GM12891 (cell line): ENCODE measurements at regions not wholly inside any gene's neighbourhood (a gene's known extent, or its start where the extent isn't known, plus 50 kb on each side); places are given as distances from the start of the nearest gene placed in this dataset.
"Not testable (repeated sequence)": the region's sequence is repeated elsewhere in the genome, so short reads cannot be mapped to it uniquely, and the experiment has no call there.

Experiments
- DNase-seq: peaks from one replicate; pipeline ENCODE4 v3.0.0; 2011; ENCODE audit warnings: low spot score; ENCODE audit not compliant: insufficient read length
- FAIRE-seq: peaks from 2 replicates; lab custom pipeline; 2011; peaks lifted over from hg19 to GRCh38; lab: Jason Lieb, UNC
- PAX5 ChIP-seq: IDR thresholded peaks from 2 replicates; pipeline ENCODE4 v1.6.1; 2011; ENCODE audit warnings: low read length, moderate library complexity, mild to moderate bottlenecking; ENCODE audit not compliant: insufficient read depth, severe bottlenecking
- POLR2A ChIP-seq: IDR thresholded peaks from 2 replicates; pipeline ENCODE4 v1.6.1; 2011; ENCODE audit warnings: low read depth, low read length, control low read depth
- POLR2AphosphoS5 ChIP-seq: IDR thresholded peaks from 2 replicates; pipeline ENCODE4 v1.6.1; 2011; ENCODE audit warnings: low read depth, low read length, control low read depth
- POU2F2 ChIP-seq: IDR thresholded peaks from 2 replicates; pipeline ENCODE4 v1.6.1; 2011; ENCODE audit warnings: low read depth, mild to moderate bottlenecking, control low read depth, low read length, moderate library complexity
- SPI1 ChIP-seq: IDR thresholded peaks from 2 replicates; pipeline ENCODE4 v1.6.1; 2011; ENCODE audit warnings: low read depth, low read length, control low read depth
- TAF1 ChIP-seq: IDR thresholded peaks from 2 replicates; pipeline ENCODE4 v1.6.1; 2011; ENCODE audit warnings: low read depth, low read length, control low read depth

- no peak for FAIRE-seq
- TF ChIP-seq POLR2A: no peak
- no peak for TF ChIP-seq POLR2AphosphoS5
- TF ChIP-seq PAX5: no peak
- no peak for TF ChIP-seq TAF1
- TF ChIP-seq POU2F2: no peak
- TF ChIP-seq SPI1: no peak
- no peak for DNase-seq
Observed at GRCh38 chr6:139954463-139955071, 580.1 kb upstream of the CITED2 start.

GRCh38 chr6:139953780-139954179 lies 579.3 kb upstream of the CITED2 start:
- not testable (repeated sequence) for DNase-seq, FAIRE-seq

- DNase-seq (no peak), FAIRE-seq (no peak)
- TF ChIP-seq SPI1 (no peak), POLR2A (no peak), POU2F2 (no peak), POLR2AphosphoS5 (no peak), PAX5 (no peak), TAF1 (no peak)
Observed at GRCh38 chr6:139951172-139951571, 576.7 kb upstream of the CITED2 start.

- no peak for DNase-seq
- TF ChIP-seq PAX5 (no peak), SPI1 (no peak), TAF1 (no peak), POLR2AphosphoS5 (no peak), POLR2A (no peak), POU2F2 (no peak)
- FAIRE-seq: no peak
Observed at GRCh38 chr6:139944976-139945375, 570.5 kb upstream of the CITED2 start.

- FAIRE-seq (no peak), DNase-seq (no peak)
- TF ChIP-seq POU2F2 (no peak), SPI1 (no peak), POLR2AphosphoS5 (no peak), TAF1 (no peak), POLR2A (no peak), PAX5 (no peak)
Observed at GRCh38 chr6:139944131-139944530, 569.7 kb upstream of the CITED2 start.

- TF ChIP-seq POLR2A (no peak), POU2F2 (no peak), TAF1 (no peak), SPI1 (no peak), PAX5 (no peak), POLR2AphosphoS5 (no peak)
- DNase-seq (no peak), FAIRE-seq (no peak)
Observed at GRCh38 chr6:139943391-139943790, 568.9 kb upstream of the CITED2 start.

- DNase-seq (no peak), FAIRE-seq (no peak)
- TF ChIP-seq TAF1: no peak
- TF ChIP-seq POLR2AphosphoS5: no peak
- TF ChIP-seq SPI1: no peak
- TF ChIP-seq PAX5: no peak
- TF ChIP-seq POU2F2: no peak
- no peak for TF ChIP-seq POLR2A
Observed at GRCh38 chr6:139942331-139942730, 567.9 kb upstream of the CITED2 start.

GRCh38 chr6:139941826-139942225 lies 567.4 kb upstream of the CITED2 start:
- FAIRE-seq (peak; percentile 47), DNase-seq (no peak)

GRCh38 chr6:139940741-139941729 lies 566.6 kb upstream of the CITED2 start:
- no peak for DNase-seq
- peak; percentile 56 for FAIRE-seq

More at GRCh38 chr6:139941826-139942225, 567.4 kb upstream of the CITED2 start:
- TF ChIP-seq SPI1: no peak

More at GRCh38 chr6:139940741-139941729, 566.6 kb upstream of the CITED2 start:
- TF ChIP-seq TAF1 (no peak), SPI1 (peak; percentile 89), POLR2A (no peak), POLR2AphosphoS5 (no peak), POU2F2 (no peak), PAX5 (no peak)
